Activated CD4-positive, alpha-beta memory T cell treated with anti-CD3 and anti-CD28 coated beads, Interleukin-2, amount 10 ng/mL, durations not matched to agents 7 days and 5 days (primary cell): ENCODE measurements at regions not wholly inside any gene's neighbourhood (a gene's known extent, or its start where the extent isn't known, plus 50 kb on each side); places are given as distances from the start of the nearest gene placed in this dataset.

Experiments
- CTCF ChIA-PET: fragments of 350-600 bp; sonication (Branson Sonifier 250); formaldehyde crosslinking; loops from one replicate; lab custom pipeline; 2021; ENCODE audit warnings: antibody characterized with exemption, inconsistent platforms; lab: Charles Lee
- POLR2A ChIA-PET: fragments of 350-600 bp; sonication (Branson Sonifier 250); formaldehyde crosslinking; loops from one replicate; lab custom pipeline; 2021; ENCODE audit warnings: antibody characterized with exemption; lab: Charles Lee
- DNase-seq: peaks from one replicate; pipeline ENCODE4 v3.0.0-alpha.2; 2020
- H3K27ac Mint-ChIP-seq: one replicate; pipeline ENCODE4 v1.8.0; 2021; ENCODE audit warnings: mild to moderate bottlenecking, mixed read lengths
- H3K27me3 Mint-ChIP-seq: one replicate; pipeline ENCODE4 v1.8.0; 2021; ENCODE audit warnings: mixed read lengths
- H3K36me3 Mint-ChIP-seq: one replicate; pipeline ENCODE4 v1.8.0; 2021; ENCODE audit warnings: low read depth, mixed read lengths
- H3K4me1 Mint-ChIP-seq: one replicate; pipeline ENCODE4 v1.8.0; 2021; ENCODE audit warnings: mixed read lengths
- H3K4me3 Mint-ChIP-seq: one replicate; pipeline ENCODE4 v1.8.0; 2021; ENCODE audit warnings: mild to moderate bottlenecking, mixed read lengths
- H3K9me3 Mint-ChIP-seq: one replicate; pipeline ENCODE4 v1.8.0; 2021; ENCODE audit warnings: mixed read lengths

- Mint-ChIP-seq H3K27ac (no peak overlapping the region), H3K9me3 (peaks cover 5% of the 10 kb centered on the region), H3K4me3 (no peak overlapping the region), H3K27me3 (no peaks in the 10 kb centered on the region), H3K4me1 (no peaks in the 10 kb centered on the region), H3K36me3 (no peaks in the 10 kb centered on the region)
- DNase-seq = no peak
- ChIA-PET POLR2A (no interaction called here), CTCF (no interaction called here)
Measured at GRCh38 chr1:82263396-82263795, 462.7 kb downstream of the ADGRL2 start.

DNA sequence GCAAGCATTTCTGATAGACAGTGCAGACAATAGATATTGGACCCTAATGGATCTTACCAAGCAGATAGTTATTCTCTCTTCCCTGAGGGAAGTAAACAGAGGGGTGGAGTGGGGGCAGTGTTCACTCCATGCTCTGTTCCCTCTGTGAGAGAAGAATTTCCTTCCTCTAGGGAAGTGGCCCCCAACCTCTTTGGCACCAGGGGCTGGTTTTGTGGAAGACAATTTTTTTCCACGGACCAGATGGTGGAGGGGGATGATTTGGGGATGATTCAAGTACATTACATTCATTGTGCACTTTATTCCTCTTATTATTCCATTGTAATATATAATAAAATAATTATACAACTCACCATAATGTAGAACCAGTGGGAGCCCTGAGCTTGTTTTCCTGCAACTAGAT lies 459.9 kb downstream of the ADGRL2 start:
- ChIA-PET POLR2A (no interaction called here), CTCF (no interaction called here)
- H3K36me3 Mint-ChIP-seq = no peaks in the 10 kb centered on the region
- no peaks in the 10 kb centered on the region for H3K9me3 Mint-ChIP-seq
- no peaks in the 10 kb centered on the region for H3K4me1 Mint-ChIP-seq
- no peak overlapping the region for H3K27ac Mint-ChIP-seq
- no peak for DNase-seq
- H3K4me3 Mint-ChIP-seq = no peak overlapping the region
- no peaks in the 10 kb centered on the region for H3K27me3 Mint-ChIP-seq

DNA sequence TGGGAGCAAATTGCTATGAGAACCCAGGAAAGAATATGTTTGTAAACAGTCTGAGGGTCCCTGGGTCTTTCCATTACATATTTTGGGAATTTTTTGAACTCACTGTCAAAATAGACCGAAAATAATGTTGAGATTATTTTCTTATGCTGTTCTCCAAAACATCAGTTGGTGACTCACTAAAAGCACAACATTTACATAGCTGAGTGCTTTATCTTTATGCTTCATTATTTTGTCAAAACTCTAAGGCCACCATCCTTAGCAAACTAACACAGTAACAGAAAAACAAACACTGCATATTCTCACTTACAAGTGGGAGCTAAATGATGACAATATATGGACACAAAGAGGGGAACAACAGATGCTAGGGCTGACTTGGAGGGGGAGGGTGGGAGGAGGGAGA lies 459.3 kb downstream of the ADGRL2 start:
- ChIA-PET POLR2A (no interaction called here), CTCF (no interaction called here)
- Mint-ChIP-seq H3K27me3 (no peaks in the 10 kb centered on the region), H3K36me3 (no peaks in the 10 kb centered on the region), H3K4me3 (no peak overlapping the region), H3K27ac (no peak overlapping the region), H3K4me1 (no peaks in the 10 kb centered on the region), H3K9me3 (no peaks in the 10 kb centered on the region)
- no peak for DNase-seq

- H3K4me1 Mint-ChIP-seq = no peaks in the 10 kb centered on the region
- no peak overlapping the region for H3K4me3 Mint-ChIP-seq
- no peaks in the 10 kb centered on the region for H3K36me3 Mint-ChIP-seq
- no peaks in the 10 kb centered on the region for H3K27me3 Mint-ChIP-seq
- no peaks in the 10 kb centered on the region for H3K9me3 Mint-ChIP-seq
- ChIA-PET POLR2A (no interaction called here), CTCF (no interaction called here)
- no peak for DNase-seq
- no peak overlapping the region for H3K27ac Mint-ChIP-seq
Measured at GRCh38 chr1:82258887-82259286, 458.2 kb downstream of the ADGRL2 start.

DNA sequence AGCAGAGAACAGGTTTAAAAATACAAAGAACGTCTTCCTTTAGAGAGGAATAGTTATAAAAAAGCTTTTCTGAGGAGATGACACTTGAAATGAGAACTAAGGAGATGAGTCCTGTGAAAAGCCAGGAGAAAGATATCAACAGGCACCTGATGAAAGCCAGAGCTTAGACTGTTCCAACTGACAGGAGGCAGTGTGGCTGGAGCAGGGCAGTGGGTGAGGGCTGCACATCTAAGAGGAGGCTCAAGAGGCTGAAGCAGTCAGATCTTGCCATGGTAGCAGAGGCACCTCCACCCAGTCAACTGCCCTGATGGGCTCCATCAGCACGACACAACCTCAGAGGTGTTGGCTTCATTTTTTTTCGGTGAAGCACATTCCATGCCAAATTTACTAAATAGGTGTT lies 445.3 kb downstream of the ADGRL2 start:
- H3K36me3 Mint-ChIP-seq = no peaks in the 10 kb centered on the region
- H3K4me3 Mint-ChIP-seq = no peak overlapping the region
- H3K27me3 Mint-ChIP-seq = no peaks in the 10 kb centered on the region
- H3K27ac Mint-ChIP-seq = no peak overlapping the region
- DNase-seq = no peak
- peaks cover 5% of the 10 kb centered on the region for H3K9me3 Mint-ChIP-seq
- CTCF ChIA-PET = no interaction called here
- POLR2A ChIA-PET = no interaction called here
- no peaks in the 10 kb centered on the region for H3K4me1 Mint-ChIP-seq

DNA sequence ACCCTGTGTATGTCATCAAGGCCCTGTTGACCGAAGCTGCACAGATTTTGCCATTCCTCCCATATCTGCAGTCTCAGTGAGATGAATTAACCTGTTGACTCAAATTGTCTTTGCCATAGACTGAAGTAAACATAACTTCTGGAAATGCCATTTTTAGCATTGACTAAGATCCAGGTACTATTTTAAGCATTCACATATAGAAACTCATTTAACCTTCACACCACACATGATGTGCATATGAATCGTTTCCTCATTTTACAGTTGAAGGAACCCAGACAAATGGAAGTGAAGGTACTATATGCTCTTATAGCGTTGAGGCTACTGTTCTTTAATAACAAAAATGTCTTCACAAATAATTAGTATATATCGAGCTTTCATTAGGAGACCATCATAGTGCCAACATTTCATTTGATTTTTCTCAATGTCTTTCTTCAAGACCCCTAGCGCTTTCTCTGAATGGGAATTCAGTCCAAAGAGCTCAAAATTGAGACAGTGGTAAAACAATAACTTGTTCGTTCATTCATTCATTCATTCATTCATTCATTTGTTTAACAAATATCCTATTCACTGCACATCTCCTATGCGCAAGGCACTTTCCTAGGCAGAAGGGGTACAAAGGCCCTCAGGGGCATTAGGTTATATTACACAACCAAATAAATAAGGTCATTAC lies 444.7 kb downstream of the ADGRL2 start:
- no peak overlapping the region for H3K4me3 Mint-ChIP-seq
- ChIA-PET CTCF (no interaction called here), POLR2A (no interaction called here)
- no peaks in the 10 kb centered on the region for H3K4me1 Mint-ChIP-seq
- peaks cover 5% of the 10 kb centered on the region for H3K9me3 Mint-ChIP-seq
- no peaks in the 10 kb centered on the region for H3K27me3 Mint-ChIP-seq
- no peak overlapping the region for H3K27ac Mint-ChIP-seq
- DNase-seq = no peak
- no peaks in the 10 kb centered on the region for H3K36me3 Mint-ChIP-seq

- H3K27ac Mint-ChIP-seq = no peak overlapping the region
- no peaks in the 10 kb centered on the region for H3K27me3 Mint-ChIP-seq
- ChIA-PET POLR2A (no interaction called here), CTCF (interaction anchor here (0.6 kb wide), 1 partner anchor 1390 kb away, joined by 3 read pairs; no protein-coding TSS in a partner anchor)
- no peak overlapping the region for H3K4me3 Mint-ChIP-seq
- H3K9me3 Mint-ChIP-seq = peaks cover 8% of the 10 kb centered on the region
- DNase-seq = no peak
- no peaks in the 10 kb centered on the region for H3K36me3 Mint-ChIP-seq
- H3K4me1 Mint-ChIP-seq = no peaks in the 10 kb centered on the region
Measured at GRCh38 chr1:82240571-82240970, 439.8 kb downstream of the ADGRL2 start.

GRCh38 chr1:82230667-82231066 lies 429.9 kb downstream of the ADGRL2 start:
- peaks cover 1% of the 10 kb centered on the region for H3K9me3 Mint-ChIP-seq
- CTCF ChIA-PET = no interaction called here
- POLR2A ChIA-PET = no interaction called here

GRCh38 chr1:82227306-82228095 lies 426.8 kb downstream of the ADGRL2 start:
- Mint-ChIP-seq H3K27me3 (no peaks in the 10 kb centered on the region), H3K4me3 (no peak overlapping the region), H3K4me1 (no peaks in the 10 kb centered on the region), H3K36me3 (no peaks in the 10 kb centered on the region), H3K27ac (no peak overlapping the region), H3K9me3 (no peaks in the 10 kb centered on the region)
- DNase-seq = no peak
- ChIA-PET CTCF (no interaction called here), POLR2A (no interaction called here)

More at GRCh38 chr1:82230667-82231066, 429.9 kb downstream of the ADGRL2 start:
- no peaks in the 10 kb centered on the region for H3K36me3 Mint-ChIP-seq
- H3K4me1 Mint-ChIP-seq = no peaks in the 10 kb centered on the region
- no peak for DNase-seq
- no peaks in the 10 kb centered on the region for H3K27me3 Mint-ChIP-seq
- H3K4me3 Mint-ChIP-seq = no peak overlapping the region
- no peak overlapping the region for H3K27ac Mint-ChIP-seq

DNA sequence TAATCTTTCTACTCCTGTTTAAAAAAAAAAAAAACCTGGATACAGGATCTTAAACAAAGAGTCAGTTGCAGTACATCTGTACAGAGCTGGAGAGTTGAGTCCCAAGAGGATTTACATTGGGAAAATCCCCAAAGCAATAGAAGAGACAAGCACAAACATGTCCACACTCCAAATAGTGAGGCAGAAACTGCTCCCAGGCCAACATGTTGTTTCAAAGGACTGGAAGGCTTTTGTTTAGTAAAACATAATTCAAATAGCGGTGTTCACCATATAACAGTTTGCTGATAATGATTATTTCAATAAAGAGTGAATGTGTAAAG lies 425.4 kb downstream of the ADGRL2 start:
- Mint-ChIP-seq H3K4me1 (no peaks in the 10 kb centered on the region), H3K36me3 (no peaks in the 10 kb centered on the region), H3K4me3 (no peak overlapping the region), H3K9me3 (no peaks in the 10 kb centered on the region), H3K27ac (no peak overlapping the region), H3K27me3 (no peaks in the 10 kb centered on the region)
- POLR2A ChIA-PET = no interaction called here
- CTCF ChIA-PET = no interaction called here
- DNase-seq = no peak

DNA sequence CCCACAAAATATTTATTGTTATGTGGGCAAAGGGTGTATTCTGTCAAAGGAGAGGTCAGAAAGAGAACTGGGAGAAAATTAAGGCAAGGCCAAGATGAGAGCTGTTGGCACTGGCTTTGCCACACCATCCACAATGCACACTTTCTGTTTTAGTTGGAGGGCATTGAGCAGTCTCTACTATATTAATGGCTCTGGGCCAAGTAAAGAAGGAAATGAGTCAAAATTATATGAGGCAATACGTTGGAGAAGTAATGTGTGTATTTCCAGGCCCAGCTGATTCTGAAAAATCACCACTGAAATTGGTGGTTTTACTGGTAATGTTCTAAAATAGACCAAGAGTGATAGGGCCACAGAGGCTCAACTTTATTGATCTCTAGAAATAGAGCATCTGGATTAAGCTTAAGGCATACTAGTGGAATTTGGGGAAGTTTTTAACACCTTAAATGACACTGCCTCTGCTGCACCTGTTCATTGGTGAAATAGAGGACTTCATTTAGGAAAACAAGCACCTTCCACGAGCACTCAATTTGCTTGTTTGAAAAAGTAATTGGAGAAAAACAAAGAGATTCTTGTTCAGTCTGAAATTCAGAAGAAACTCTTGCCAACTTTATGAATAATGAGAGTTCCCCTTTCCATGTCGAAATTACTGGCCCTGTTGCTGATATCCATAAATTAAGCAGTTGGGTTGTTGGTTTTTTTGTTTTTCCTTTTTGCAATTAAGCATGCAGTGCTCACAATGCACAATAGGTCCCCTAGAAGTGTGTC lies 424.9 kb downstream of the ADGRL2 start:
- Mint-ChIP-seq H3K27me3 (no peaks in the 10 kb centered on the region), H3K36me3 (no peaks in the 10 kb centered on the region), H3K4me1 (no peaks in the 10 kb centered on the region), H3K9me3 (no peaks in the 10 kb centered on the region), H3K4me3 (no peak overlapping the region), H3K27ac (no peak overlapping the region)
- ChIA-PET POLR2A (no interaction called here), CTCF (no interaction called here)
- no peak for DNase-seq

- H3K36me3 Mint-ChIP-seq = no peaks in the 10 kb centered on the region
- H3K27me3 Mint-ChIP-seq = no peaks in the 10 kb centered on the region
- no peak overlapping the region for H3K4me3 Mint-ChIP-seq
- no peaks in the 10 kb centered on the region for H3K9me3 Mint-ChIP-seq
- ChIA-PET CTCF (no interaction called here), POLR2A (no interaction called here)
- no peak for DNase-seq
- H3K27ac Mint-ChIP-seq = no peak overlapping the region
- no peaks in the 10 kb centered on the region for H3K4me1 Mint-ChIP-seq
Measured at GRCh38 chr1:82223091-82223490, 422.4 kb downstream of the ADGRL2 start.

GRCh38 chr1:82221721-82222120 lies 421.0 kb downstream of the ADGRL2 start:
- ChIA-PET CTCF (no interaction called here), POLR2A (no interaction called here)
- H3K27me3 Mint-ChIP-seq = no peaks in the 10 kb centered on the region
- H3K4me1 Mint-ChIP-seq = no peaks in the 10 kb centered on the region
- no peaks in the 10 kb centered on the region for H3K36me3 Mint-ChIP-seq
- no peak overlapping the region for H3K4me3 Mint-ChIP-seq
- H3K9me3 Mint-ChIP-seq = no peaks in the 10 kb centered on the region
- no peak for DNase-seq
- no peak overlapping the region for H3K27ac Mint-ChIP-seq
